ENCODE measurements at regions not wholly inside any gene's neighbourhood (a gene's known extent, or its start where the extent isn't known, plus 50 kb on each side); places are given as distances from the start of the nearest gene placed in this dataset.
"Not testable (repeated sequence)": the region's sequence is repeated elsewhere in the genome, so short reads cannot be mapped to it uniquely, and the experiment has no call there.

DNA sequence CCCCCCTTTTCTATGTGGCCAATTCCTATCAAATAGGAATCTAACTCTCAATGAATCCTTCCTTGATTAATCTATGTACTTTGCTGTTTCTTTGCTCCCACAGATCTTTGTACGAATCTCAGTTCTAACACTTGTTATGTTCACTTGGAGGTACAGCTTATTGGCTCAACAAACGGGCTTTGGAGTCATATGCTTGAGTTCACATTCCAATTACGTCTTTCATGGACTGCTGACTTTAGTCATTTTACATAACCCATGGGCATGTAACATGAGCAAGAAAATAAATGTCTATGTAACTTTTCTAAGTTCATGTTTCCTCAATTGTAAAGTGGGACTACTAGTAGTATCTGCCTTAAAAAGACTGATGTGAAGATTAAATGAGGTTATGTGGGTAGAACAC, 123.2 kb upstream of the TBC1D5 start:
- DNase-seq, result no peak

DNA sequence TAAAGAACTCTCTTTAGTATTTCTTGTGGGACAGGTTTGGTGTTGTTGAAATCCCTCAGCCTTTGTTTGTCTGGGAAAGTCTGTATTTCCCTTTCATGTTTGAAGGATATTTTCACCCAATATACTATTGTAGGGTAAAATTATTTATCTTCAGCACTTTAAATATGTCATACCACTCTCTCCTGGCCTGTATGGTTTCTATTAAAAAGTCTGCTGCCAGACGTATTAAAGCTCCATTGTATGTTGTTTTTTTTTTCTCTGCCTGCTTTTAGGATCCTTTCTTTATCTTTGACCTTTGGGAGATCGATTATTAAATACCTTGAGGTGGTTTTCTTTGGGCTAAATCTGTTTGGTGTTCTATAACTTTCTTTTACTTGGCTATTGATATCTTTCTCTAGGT, 119.0 kb upstream of the TBC1D5 start:
- DNase-seq, result no peak

DNA sequence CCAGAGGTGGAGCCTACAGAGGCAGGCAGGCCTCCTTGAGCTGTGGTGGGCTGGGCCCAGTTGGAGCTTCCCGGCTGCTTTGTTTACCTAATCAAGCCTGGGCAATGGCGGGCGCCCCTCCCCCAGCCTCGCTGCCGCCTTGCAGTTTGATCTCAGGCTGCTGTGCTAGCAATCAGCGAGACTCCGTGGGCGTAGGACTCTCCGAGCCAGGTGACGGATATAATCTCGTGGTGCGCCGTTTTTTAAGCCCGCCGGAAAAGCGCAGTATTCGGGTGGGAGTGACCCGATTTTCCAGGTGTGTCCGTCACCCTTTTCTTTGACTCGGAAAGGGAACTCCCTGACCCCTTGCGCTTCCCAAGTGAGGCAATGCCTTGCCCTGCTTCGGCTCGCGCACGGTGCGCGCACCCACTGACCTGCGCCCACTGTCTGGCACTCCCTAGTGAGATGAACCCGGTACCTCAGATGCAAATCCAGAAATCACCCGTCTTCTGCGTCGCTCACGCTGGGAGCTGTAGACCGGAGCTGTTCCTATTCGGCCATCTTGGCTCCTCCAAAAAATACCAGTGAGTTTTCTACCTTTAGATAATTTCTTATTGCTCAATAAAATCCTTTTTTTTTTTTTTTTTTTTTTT, 118.5 kb upstream of the TBC1D5 start:
- DNase-seq, result not testable (repeated sequence)

DNA sequence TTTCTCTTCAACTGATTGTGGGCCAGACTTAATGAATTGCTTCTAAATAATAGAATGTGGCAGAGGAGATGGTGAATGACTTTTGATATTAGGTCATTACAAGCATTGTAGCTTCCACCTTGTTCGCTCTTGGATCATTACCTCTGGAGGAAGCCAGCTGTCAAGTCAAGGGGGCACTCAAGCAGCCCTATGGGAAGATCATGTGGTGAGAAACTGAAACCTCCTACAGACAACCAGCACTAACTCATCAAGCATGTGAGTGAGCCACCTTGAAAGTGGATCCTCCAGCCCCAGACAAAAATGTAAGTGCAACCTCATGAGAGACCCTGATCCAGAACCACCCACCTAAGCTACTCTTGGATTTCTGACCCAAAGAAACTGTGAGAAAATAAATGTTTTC, 109.8 kb upstream of the TBC1D5 start:
- DNase-seq, result no peak

DNA sequence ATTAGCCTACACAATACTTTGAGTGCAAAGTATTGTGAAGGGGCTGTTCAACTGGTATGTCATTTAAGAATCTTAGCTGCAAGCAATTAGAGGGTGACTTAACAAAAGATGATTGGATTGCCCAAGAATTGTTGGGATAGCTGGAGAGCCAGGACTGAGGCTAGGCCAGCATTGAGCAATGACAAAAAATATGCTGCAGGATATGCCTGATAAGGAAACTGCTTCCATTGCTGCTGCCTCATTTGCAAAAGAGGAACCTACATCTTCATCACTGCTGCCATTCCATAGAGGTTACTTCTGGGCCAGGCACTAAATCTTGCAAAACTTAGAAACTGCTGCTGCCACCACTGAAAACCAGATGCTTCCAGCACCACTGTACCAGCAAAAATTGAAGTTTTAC, 108.0 kb upstream of the TBC1D5 start:
- no peak for DNase-seq

DNA sequence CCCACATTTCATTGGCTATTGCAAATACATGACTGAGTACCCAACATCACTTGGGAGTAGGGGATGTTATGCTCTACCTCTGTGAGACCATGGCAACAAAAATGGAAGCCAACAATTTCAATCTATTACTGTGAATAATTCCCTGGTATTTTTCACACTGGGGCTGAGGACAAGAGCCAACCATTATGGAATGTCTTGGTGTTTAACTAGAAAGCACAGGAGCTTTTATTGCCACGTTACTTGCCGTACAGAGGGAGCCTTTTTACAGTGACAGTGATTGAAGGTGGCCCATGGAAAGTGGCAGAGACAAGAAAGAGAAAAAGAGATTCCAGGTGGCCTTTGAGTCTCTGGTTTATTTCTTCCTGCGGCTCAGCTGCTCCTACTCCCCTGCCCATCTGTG, 105.7 kb upstream of the TBC1D5 start:
- no peak for DNase-seq

DNA sequence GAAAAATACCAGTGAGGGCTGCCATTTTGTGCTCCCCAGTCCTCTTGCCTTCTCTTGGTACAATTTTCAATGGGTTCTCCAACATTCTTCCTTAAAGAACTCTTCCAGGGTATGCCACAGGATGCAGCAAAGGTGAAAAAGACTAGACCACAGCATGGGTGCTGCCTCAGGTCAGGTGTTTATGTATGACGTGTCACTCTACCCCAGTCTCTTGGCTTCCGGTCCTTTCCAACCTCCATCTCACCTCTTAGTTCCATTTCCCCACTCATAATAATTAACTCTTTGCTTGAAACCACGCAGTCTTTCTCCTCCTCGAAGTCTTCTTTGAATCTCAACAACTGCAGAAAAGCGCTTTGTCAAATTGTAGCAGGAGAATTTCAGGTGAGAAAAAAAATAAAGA, 104.7 kb upstream of the TBC1D5 start:
- DNase-seq, result no peak

DNA sequence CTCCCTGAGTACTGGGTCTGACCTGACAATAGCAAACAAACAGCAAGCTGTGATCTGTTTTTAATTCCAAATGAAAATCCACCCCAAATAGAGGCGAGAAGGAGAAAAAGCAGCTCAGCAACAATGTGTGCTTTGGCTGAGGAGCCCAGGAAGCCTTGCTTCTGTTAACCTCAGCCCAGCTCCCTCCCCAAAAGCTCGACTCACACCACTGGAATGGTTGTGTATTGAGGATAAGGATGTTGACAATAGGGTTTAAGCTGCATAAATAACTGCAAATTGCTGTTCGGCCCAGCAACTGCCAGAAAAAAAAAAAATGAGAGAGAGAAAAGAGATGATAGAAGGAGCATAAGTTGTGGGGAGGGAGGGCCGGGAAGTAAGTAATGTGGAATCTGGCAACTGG, 104.0 kb upstream of the TBC1D5 start:
- no peak for DNase-seq

DNA sequence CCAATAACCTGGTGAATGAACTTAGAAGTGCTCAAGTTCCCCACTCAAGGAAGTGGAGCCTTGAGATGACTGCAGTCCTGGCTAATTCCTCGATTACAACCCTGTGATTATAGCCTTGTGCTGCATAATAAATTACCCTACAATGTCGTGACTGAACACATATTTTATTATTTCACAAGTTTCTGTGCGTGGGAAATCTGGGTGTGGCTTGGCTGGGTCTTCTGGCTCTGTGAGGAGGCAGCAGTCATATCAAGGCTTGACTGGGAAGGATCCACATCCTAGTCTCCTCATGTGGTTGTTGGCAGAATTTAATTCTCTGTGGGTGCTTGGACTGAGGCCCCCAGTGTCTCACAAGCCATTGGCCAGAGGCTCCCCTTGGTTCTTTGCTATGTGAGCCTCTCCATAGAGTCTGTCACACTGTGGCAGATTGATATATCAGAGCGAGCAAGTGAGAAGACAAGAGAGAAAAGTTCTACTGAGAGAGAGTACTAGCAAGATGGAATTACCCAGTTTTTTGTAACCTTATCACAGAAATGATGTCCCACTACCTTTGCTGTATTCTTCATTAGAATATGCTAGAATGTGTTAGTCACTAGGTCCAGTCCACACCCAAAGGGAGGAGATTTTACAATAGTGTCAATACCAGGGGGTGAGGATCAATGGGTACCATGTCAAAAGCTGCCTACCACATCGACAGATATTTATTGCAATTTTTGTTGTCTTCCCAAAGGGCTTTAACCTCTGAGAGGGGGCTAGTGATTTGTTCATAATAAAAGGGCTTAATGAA, 102.8 kb upstream of the TBC1D5 start:
- no peak for DNase-seq

DNA sequence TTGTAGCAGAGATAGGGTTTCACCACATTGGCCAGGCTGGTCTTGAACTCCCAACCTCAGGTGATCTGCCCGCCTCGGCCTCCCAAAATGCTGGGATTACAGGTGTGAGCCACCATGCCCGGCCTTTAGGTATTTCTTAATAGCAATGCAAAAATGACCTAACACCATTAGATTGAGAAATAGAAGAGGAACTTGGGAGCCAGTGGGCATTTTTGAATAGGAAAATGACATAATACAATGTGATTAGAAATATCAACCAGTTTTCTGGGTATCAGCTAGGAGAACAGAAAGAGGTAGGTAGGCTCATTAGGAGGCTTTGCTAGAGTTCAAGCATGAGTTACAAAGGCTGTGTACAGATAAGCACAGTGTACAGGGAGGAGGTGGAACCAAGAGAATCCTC, 101.8 kb upstream of the TBC1D5 start:
- no peak for DNase-seq

DNA sequence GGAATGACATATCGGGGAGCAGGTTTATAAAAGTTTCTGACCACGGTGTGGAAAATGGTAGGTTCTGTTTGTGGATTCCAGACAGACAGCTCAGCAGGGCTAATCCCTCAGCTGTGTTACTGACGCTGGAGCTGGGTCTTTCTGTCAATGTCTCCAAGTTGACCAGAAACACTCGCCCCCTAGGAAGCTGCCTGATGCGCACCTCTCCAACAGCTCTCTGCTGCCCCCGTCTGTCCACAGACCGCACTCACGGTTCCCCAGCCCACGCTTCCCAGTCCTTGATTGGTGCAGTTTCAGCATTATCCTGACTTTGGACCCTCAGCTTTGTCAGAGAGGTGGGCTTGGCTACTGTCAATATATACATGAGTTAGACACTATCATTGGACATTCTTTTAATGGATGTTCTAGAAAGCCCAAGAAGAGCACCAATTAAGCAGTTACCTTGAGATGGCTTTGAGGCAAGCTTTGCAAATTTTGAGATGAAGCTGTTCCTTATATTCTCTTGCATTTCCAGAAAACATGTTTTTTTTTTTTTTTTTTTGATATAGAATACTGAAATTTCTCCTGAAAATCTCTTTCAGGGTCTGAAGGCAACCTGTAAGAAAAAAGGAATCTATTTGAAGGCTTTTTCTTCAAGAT, 98.9 kb upstream of the TBC1D5 start:
- no peak for DNase-seq

DNA sequence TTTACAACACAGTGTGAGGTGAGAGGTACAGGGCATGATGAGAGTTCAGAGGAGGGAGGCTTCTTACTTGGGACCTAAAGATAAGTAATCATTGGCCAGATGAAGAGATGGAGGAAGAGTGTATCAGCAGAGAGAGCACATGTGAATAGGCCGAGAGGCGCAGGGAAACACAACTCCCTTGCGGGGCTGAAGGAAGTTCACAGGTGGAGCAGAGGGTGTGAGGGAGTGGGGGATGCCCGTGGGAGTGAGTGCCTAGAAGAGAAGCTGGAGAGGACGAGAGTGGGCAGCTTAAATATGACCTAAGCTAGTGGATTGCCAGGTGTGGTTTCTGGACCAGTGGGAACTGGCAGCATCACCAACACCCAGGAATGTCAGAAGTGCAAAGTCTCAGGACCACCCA, 98.2 kb upstream of the TBC1D5 start:
- DNase-seq, result no peak

DNA sequence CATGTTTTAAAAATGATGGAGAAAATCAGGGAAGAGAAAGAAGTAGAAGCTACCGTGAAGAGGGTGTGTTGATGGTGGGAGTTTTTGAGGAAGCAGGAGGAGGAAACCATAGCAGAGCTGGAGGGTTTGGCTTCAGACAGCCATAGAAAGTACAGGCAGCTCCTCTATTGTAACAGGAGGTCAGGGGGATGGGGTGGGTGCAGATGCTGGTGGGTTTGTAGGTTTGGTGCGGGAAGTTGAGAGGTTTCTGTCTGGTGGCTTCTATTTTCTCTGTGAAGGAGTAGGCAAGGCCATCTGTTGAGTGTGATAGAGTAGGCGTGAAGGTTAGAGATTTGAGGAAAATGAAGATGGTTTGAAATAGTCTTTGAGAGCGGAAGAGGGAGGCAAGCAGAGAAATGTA, 97.7 kb upstream of the TBC1D5 start:
- no peak for DNase-seq

DNA sequence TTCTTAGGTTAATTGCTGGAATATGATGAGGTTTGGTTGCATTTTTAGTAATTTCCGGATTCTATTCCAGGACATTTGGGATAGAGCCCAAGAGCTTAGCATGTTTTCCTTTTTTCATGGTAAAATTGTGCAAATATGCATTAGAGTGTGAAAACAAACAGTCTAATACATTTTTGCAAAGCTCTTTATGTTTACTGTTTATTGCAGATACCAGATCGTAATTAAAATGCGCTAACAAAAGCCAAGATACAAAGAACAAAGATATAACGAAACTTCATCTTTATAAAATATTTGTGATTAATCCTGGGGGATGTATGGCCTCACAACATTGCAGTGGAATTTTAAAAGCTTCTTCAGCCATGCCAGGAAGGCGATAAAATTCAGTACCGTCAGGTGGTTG, 94.5 kb upstream of the TBC1D5 start:
- DNase-seq, result no peak

DNA sequence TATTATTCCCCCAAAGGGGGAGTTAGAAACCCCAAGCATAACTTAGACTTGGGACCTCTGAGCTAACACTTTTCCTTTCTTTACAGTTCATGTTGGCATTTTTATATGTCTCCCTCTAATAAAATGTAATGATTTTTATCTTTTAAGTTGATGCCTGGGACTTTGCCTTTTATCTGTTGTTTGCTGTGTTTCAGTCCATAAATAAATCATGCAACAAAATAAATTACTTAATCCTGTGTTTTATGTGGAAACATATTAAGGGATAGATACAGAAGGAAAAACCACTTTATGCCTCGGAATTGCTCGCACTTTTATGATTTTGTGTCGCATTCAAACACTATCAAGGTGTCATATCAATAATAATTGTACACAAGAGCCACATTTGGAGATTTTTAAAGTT, 93.7 kb upstream of the TBC1D5 start:
- no peak for DNase-seq

DNA sequence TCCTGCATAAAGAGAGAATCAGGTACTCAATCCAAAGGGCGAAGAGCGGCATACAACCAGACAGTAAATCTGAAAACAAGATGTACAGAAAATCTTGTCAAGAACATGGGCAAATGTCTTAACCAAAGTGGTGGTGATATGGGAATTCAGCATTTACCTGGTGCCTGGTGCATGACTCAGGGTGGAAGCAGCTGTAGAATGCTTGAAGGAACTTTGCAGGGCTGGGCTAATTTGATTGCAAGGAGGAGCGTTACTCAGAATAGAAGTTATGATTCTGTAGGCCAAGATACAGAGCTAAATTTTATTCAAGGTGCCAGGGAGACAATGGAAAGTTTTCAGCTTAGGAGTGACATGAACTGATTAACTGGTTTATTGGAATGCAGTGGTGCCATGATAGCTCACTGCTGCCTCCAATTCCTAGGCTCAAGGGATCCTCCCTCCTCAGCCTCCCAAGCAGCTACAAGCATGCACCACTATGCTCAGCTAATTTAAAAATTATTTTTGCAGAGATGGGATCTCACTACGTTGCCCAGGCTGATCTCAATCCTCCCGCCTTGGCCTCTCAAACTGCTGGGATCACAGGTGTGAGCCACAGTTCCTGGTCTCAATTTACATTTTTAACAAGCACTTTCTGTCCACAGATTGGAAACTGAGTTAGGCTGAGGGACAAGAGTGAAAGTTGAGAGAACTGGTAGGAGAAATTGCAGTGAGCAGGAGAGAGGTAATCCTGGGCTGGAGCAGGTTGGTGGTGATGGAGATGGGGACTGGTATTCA, 91.5 kb upstream of the TBC1D5 start:
- DNase-seq, result no peak

DNA sequence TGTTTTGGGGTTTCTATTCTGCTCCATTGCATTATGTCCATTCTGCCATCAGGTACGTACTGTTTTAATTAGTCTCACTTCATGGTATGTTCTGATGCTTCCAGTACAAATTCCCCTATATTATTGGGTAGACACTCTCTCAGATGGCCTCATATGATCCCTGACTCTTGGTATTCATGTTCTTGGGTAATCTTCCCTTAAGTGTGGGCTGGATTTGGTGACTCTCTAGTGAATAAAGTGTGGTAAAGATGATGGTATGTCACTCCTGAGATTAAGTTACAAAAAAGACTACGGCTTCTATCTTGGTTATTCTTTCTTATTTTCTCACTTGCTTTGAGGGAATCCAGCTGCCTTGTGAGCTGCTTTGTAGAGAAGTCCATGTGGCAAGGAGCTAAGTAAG, 89.6 kb upstream of the TBC1D5 start:
- DNase-seq, result no peak

DNA sequence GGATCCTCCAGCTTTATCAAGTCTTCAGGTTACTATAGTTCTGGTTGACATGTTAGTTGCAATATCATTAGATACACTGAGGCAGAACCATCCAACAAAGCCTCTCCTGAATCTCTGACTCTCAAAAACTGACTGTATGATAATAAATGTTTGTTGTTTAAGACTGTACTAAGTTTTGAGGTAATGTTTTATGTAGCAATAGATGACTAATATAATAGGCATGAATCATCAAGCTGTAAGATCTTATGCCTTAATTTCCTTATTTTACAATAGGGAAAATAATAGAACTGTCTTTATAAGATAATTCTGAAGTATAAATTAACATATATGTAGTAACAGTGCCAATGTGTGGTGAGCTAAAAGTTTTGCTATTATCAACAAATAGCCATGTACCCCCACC, 88.9 kb upstream of the TBC1D5 start:
- no peak for DNase-seq

DNA sequence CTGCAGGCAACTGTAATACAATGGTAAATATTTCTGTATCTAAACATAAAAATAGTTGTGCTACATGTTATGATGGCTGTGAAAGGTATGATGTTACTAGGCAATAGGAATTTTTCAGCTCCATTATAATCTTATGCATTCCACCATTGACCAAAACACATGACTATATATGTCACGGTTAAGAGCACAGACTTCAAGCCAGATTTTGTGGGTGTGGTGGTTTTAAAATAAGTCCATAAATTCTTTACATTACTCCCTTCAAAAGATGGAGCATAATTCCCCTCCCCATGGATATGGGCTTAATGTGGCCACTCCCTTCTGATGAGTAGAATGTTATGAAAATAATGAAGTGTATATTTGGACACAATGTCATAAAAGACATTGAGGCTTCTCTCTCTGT, 88.4 kb upstream of the TBC1D5 start:
- DNase-seq, result no peak

DNA sequence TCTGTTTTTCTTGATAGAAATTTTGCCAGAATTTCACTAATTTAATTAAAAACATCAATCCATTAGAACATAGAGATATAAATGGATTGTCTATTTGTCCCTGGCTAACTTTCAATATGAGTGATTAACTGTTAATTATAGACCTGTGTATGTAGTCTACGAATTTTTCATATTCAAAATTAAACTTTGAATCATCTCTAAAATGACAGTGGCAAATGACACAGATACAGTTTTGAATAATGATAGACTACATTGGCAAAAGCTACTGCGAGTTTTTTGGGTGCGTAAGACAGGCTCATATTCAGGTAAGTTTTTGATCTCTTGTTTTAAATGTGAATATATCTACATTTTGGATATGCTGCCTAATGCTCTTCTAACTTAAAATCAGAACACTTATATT, 86.0 kb upstream of the TBC1D5 start:
- no peak for DNase-seq

DNA sequence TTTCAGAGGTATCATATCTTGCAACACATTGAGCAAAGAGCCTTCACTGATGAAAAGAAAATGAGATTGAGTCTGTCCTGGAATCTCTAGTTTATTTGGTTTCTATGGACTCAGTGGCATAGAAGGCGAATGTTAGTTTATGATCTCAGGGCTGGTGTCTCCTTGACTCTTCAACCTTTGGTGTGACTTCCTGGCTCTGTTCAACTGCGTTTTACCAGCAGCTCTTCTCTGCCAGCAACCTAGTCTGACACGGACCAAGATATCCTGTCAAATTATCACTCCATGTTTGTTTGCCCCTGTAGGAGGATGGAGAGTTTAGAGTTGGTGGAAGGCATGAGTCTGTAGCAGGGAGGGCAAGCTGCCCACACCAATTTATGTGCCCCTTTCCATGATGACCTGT, 82.9 kb upstream of the TBC1D5 start:
- no peak for DNase-seq

DNA sequence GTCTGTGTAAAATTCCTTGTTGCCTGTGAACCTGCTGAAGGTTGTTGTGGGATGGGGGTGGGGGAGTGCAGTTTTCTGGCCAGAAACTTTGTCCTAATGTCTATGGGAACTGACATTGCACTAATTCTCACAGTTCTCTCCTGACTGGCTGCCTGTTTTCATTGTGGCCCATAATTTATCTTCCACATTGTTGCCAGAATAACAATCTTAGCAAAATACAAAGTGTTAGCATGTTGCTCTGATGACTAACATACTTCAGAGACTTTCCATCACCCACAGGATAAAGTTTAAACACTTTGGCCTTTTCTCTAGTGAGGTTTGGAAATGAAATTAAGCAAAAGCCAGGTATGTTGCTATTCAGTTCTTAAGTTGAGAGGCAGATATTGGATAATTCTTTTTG, 81.4 kb upstream of the TBC1D5 start:
- DNase-seq, result no peak

DNA sequence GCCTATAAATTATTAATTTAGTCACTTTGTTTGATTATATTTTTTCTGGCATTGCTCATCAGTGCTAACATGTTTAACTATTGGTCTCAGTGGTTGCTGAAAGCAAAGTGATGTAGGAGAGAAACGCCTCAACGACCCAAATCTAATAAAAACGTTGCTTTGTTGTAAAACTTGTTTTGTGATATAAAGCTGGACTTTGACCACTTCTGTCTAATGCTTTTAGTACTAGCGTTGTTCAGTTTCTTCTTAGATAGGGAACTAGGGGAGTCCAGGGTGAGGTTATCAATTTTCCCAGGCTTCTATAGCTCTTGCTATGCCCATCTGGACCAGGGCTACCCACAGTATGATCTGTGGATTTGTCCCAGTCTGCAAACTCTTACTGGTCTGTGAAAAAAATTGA, 80.6 kb upstream of the TBC1D5 start:
- DNase-seq, result no peak

DNA sequence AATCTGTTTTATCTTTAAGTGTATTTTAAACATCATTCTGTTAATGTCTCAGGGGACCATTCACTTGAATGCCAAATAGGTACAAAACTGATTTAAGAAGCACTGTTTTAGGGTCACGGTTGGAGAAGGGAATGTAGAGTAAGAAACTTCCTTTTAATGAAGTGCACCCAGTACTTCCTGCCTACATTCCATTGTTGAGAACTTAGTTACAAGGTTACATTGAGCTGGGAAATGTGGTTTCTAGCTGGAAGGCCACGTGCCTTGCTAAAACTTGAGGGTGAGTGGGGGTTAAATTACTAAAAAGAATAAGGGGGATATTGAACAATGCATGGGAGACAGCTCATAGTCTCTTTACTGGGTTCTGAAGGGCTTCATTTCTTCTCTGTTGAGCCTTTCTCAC, 78.3 kb upstream of the TBC1D5 start:
- no peak for DNase-seq
